ENCODE measurements at regions not wholly inside any gene's neighbourhood (a gene's known extent, or its start where the extent isn't known, plus 50 kb on each side); places are given as distances from the start of the nearest gene placed in this dataset.

- Histone ChIP-seq H3K9me3 (no peaks in the 10 kb centered on the region), H3K27me3 (ENCODE audit: insufficient read depth in 3 of 3, low read length in 2 of 3) (no peaks in the 10 kb centered on the region), H3K27ac (no peak overlapping the region), H3K36me3 (ENCODE audit: insufficient read depth in 1 of 2, low read depth in 1 of 2) (no peaks in the 10 kb centered on the region), H3K4me3 (no peak overlapping the region), H3K4me1 (no peaks in the 10 kb centered on the region)
- WGBS, 3 donors, result 66 to 75% (median 70%) methylated on average over 10 of the region's 10 CpGs
- DNase-seq, result no peak
- TF ChIP-seq, protein P1, sequence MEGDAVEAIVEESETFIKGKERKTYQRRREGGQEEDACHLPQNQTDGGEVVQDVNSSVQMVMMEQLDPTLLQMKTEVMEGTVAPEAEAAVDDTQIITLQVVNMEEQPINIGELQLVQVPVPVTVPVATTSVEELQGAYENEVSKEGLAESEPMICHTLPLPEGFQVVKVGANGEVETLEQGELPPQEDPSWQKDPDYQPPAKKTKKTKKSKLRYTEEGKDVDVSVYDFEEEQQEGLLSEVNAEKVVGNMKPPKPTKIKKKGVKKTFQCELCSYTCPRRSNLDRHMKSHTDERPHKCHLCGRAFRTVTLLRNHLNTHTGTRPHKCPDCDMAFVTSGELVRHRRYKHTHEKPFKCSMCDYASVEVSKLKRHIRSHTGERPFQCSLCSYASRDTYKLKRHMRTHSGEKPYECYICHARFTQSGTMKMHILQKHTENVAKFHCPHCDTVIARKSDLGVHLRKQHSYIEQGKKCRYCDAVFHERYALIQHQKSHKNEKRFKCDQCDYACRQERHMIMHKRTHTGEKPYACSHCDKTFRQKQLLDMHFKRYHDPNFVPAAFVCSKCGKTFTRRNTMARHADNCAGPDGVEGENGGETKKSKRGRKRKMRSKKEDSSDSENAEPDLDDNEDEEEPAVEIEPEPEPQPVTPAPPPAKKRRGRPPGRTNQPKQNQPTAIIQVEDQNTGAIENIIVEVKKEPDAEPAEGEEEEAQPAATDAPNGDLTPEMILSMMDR (IDR thresholded peaks at IDR 0.05), result no peak
- ATAC-seq, result no peak
- intact Hi-C loops (cut with DNase I), result no loop called here
These were observed 369.0 kb upstream of the IRX4 start for GRCh38 chr5:2251751-2252150.

DNA sequence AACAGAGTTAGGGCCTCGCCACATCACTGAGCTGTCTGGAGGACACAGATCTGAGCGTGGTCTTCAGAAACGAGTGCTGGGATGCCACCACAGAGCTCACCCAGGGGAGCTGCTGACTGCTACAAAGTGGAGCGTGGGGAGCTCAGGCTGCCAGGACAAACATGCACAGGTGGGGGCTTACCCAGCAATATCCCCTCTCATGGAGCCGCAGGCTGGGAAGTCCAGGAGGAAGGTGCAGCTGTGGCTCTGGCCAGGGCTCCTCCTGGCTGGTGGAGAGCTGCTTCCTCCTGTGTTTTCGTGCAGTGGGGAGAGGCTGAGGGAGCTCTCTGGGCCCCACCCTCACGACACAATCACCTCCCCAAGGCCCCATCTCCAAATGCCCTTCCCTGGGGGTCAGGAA lies 368.6 kb upstream of the IRX4 start:
- intact Hi-C loops (cut with DNase I), result no loop called here
- H3K9me3 ChIP-seq, result no peaks in the 10 kb centered on the region
- DNase-seq (no peak), ATAC-seq (no peak)
- no peak overlapping the region for H3K4me3 ChIP-seq
- WGBS, 3 donors, result 60 to 62% (median 60%) methylated on average over 7 of the region's 7 CpGs
- H3K36me3 ChIP-seq (ENCODE audit: insufficient read depth in 1 of 2, low read depth in 1 of 2), result no peaks in the 10 kb centered on the region
- H3K4me1 ChIP-seq, result no peaks in the 10 kb centered on the region
- no peaks in the 10 kb centered on the region for H3K27me3 ChIP-seq (ENCODE audit: insufficient read depth in 3 of 3, low read length in 2 of 3)
- H3K27ac ChIP-seq, result no peak overlapping the region
- TF ChIP-seq, protein P1 (IDR thresholded peaks at IDR 0.05), result no peak

GRCh38 chr5:2250365-2250950 lies 367.7 kb upstream of the IRX4 start:
- no peaks in the 10 kb centered on the region for H3K27me3 ChIP-seq (ENCODE audit: insufficient read depth in 3 of 3, low read length in 2 of 3)
- no peaks in the 10 kb centered on the region for H3K36me3 ChIP-seq (ENCODE audit: insufficient read depth in 1 of 2, low read depth in 1 of 2)
- H3K9me3 ChIP-seq, result no peaks in the 10 kb centered on the region
- ATAC-seq (no peak), DNase-seq (no peak)
- 87 to 91% (median 91%) methylated on average over 12 of the region's 12 CpGs for WGBS, 3 donors
- TF ChIP-seq, protein P1 (IDR thresholded peaks at IDR 0.05), result no peak
- H3K4me3 ChIP-seq, result no peak overlapping the region
- intact Hi-C loops (cut with DNase I), result no loop called here
- no peak overlapping the region for H3K27ac ChIP-seq
- H3K4me1 ChIP-seq, result no peaks in the 10 kb centered on the region

DNA sequence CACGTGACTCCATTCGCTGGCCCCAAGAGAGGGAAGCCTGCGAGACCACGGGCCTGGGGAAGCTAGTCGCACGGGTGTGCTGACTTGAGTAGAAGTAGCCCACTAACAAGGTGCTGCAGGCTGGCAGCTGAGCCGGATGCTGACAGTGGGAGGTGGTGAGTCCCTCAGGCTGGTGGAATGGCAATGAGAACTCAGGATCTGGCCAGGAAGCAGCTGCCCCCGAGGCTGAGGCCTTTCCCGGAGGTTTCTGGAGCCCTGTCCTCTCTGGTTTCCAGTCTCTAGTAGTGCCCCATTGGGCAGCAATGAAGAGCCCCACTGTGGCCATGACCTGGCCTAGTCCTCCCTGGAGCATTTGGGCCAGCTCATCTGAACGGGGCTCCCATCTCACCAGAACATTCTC lies 366.7 kb upstream of the IRX4 start:
- no peak for DNase-seq
- Histone ChIP-seq H3K4me3 (no peak overlapping the region), H3K4me1 (no peaks in the 10 kb centered on the region), H3K9me3 (no peaks in the 10 kb centered on the region), H3K36me3 (ENCODE audit: insufficient read depth in 1 of 2, low read depth in 1 of 2) (no peaks in the 10 kb centered on the region), H3K27ac (no peak overlapping the region), H3K27me3 (ENCODE audit: insufficient read depth in 3 of 3, low read length in 2 of 3) (no peaks in the 10 kb centered on the region)
- ATAC-seq, result no peak
- intact Hi-C loops (cut with DNase I), result no loop called here
- TF ChIP-seq, protein P1 (IDR thresholded peaks at IDR 0.05), result no peak
- WGBS, 3 donors, result 77 to 79% (median 77%) methylated on average over 10 of the region's 10 CpGs

DNA sequence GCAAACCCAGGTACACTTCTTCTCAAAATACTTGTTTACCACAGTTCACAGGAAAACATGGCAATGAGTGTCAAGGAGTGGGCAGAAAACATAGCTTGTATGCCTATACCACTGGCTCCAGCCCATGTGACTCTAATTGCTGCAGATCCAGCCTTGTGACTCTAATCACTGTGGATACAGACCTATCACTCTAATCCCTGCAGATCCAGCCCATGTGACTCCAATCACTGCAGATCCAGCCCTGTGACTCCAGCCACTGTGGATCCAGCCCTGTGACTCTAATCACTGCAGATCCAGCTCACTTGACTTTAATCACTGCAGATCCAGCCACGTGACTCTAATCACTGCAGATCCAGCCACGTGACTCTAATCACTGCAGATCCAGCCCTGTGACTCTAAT lies 366.3 kb upstream of the IRX4 start:
- no peaks in the 10 kb centered on the region for H3K36me3 ChIP-seq (ENCODE audit: insufficient read depth in 1 of 2, low read depth in 1 of 2)
- H3K9me3 ChIP-seq, result no peaks in the 10 kb centered on the region
- no peaks in the 10 kb centered on the region for H3K4me1 ChIP-seq
- no peak overlapping the region for H3K4me3 ChIP-seq
- TF ChIP-seq, protein P1 (IDR thresholded peaks at IDR 0.05), result no peak
- ATAC-seq (no peak), DNase-seq (no peak)
- intact Hi-C loops (cut with DNase I), result no loop called here
- H3K27me3 ChIP-seq (ENCODE audit: insufficient read depth in 3 of 3, low read length in 2 of 3), result no peaks in the 10 kb centered on the region
- 41 to 57% (median 47%) methylated on average over 2 of the region's 2 CpGs for WGBS, 3 donors
- H3K27ac ChIP-seq, result no peak overlapping the region
